ENCODE measurements at regions not wholly inside any gene's neighbourhood (a gene's known extent, or its start where the extent isn't known, plus 50 kb on each side); places are given as distances from the start of the nearest gene placed in this dataset.

DNA sequence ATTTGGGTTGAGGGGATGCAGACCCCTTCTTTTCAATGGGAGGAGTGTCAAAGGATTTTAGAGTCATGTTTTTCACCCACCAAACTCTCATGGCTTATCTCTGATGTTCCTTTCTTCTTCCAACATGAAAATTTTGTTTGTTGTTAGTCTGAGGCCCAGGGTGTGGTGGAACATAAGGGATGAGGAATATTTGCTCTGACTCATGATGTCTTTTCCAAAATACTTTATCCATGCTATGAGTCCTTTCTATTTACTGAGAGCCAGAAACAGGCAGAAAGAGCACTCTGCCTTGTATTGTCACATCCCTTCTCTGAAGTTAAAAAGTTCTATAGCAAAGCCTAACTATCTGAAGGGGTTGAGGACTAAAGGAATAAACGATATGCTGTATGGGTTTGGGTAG, 61.6 kb upstream of the GYPA start:
- no peak for TF ChIP-seq POLR2A (IDR thresholded peaks at IDR 0.05)
- TF ChIP-seq, protein P1, sequence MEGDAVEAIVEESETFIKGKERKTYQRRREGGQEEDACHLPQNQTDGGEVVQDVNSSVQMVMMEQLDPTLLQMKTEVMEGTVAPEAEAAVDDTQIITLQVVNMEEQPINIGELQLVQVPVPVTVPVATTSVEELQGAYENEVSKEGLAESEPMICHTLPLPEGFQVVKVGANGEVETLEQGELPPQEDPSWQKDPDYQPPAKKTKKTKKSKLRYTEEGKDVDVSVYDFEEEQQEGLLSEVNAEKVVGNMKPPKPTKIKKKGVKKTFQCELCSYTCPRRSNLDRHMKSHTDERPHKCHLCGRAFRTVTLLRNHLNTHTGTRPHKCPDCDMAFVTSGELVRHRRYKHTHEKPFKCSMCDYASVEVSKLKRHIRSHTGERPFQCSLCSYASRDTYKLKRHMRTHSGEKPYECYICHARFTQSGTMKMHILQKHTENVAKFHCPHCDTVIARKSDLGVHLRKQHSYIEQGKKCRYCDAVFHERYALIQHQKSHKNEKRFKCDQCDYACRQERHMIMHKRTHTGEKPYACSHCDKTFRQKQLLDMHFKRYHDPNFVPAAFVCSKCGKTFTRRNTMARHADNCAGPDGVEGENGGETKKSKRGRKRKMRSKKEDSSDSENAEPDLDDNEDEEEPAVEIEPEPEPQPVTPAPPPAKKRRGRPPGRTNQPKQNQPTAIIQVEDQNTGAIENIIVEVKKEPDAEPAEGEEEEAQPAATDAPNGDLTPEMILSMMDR (IDR thresholded peaks at IDR 0.05) = no peak
